ENCODE measurements at regions not wholly inside any gene's neighbourhood (a gene's known extent, or its start where the extent isn't known, plus 50 kb on each side); places are given as distances from the start of the nearest gene placed in this dataset. TPM values are rescaled to one million over a fixed set of nuclear protein-coding genes. Genes with fewer than 3 reads are reported as not detected.

DNA sequence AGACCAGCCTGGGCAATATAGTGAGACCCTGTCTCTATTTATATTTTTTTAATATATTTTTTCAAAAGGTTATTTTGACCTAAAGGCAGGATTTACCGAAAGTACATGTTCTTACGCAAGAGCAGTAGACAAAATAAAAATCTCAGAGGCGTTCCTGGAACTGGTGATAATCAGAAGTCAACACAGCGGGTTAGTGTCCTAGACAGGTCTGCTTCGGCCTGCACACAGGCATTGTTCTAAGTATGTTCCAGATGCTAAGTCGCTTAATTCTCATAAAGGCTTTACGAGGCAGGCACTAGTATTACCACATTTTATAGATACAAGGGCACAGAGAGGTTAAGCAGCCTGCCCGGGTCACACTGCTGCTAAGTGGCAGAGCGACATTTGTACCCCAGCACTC lies 56.9 kb upstream of the SLC25A33 start:
- DNase-seq: no peak
- Histone ChIP-seq H3K27me3 (no peaks in the 10 kb centered on the region), H3K9me3 (no peaks in the 10 kb centered on the region), H3K4me3 (no peak overlapping the region), H3K36me3 (replicated peaks in 1 of 2; ENCODE audit: insufficient read depth in 1 of 2, low read depth in 2 of 2) (no peaks in the 10 kb centered on the region), H3K4me1 (no peaks in the 10 kb centered on the region), H3K27ac (no peak overlapping the region)
- intact Hi-C loops (cut with DNase I): loop anchor here (10.0 kb wide), 1 partner anchor 198 kb away; no protein-coding TSS in a partner anchor
- TF ChIP-seq, protein P1, sequence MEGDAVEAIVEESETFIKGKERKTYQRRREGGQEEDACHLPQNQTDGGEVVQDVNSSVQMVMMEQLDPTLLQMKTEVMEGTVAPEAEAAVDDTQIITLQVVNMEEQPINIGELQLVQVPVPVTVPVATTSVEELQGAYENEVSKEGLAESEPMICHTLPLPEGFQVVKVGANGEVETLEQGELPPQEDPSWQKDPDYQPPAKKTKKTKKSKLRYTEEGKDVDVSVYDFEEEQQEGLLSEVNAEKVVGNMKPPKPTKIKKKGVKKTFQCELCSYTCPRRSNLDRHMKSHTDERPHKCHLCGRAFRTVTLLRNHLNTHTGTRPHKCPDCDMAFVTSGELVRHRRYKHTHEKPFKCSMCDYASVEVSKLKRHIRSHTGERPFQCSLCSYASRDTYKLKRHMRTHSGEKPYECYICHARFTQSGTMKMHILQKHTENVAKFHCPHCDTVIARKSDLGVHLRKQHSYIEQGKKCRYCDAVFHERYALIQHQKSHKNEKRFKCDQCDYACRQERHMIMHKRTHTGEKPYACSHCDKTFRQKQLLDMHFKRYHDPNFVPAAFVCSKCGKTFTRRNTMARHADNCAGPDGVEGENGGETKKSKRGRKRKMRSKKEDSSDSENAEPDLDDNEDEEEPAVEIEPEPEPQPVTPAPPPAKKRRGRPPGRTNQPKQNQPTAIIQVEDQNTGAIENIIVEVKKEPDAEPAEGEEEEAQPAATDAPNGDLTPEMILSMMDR (IDR thresholded peaks at IDR 0.05): no peak
- TF ChIP-seq POLR2A (IDR thresholded peaks at IDR 0.05): no peak
- 84 to 86% methylated on average over 8 to 9 of the region's 9 CpGs for WGBS, 2 donors
- no peak for ATAC-seq

DNA sequence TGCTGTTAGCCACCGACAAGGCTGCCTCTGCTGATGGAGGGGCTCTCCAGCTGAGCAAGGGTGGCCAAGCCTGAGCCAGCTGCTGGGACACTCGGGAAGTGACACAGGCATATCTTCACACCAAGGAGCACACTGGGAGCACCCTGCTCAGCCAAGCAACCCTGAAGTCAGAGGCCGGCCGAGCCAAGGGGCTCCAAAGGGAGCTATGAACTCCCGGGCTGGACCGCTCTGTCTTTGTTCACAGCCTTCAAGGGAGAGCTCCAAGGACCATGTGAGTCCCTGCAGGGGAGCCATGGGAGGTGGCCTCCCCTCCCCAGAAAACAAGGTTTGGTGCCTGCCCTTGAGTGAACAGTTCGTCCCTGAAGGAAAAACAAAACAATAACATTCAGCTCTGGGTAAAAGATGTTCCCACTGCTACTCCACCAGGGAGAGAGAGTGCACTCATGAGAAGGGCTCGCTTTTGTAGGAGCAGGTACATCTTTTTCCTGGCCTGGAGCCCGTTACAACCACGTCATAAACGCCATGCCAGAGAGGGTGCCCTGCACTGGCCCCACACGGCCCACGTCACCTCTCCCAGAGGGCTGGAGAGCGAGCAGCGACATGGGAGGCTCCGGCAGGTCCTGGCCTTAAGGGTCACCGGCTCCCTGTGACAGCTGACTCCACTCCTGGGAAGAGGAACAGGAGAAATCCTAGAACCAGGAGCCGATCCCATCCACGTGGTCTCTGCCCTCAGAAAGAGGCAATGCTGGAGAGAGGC lies 56.3 kb upstream of the SLC25A33 start:
- no peaks in the 10 kb centered on the region for H3K4me1 ChIP-seq
- intact Hi-C loops (cut with DNase I): loop anchor here (10.0 kb wide), 1 partner anchor 198 kb away; no protein-coding TSS in a partner anchor
- no peak for DNase-seq
- no peaks in the 10 kb centered on the region for H3K9me3 ChIP-seq
- no peak for TF ChIP-seq POLR2A (IDR thresholded peaks at IDR 0.05)
- TF ChIP-seq, protein P1 (IDR thresholded peaks at IDR 0.05): no peak
- ATAC-seq: no peak
- 83 to 84% methylated on average over 9 to 19 of the region's 19 CpGs for WGBS, 2 donors
- no peak overlapping the region for H3K27ac ChIP-seq
- no peaks in the 10 kb centered on the region for H3K27me3 ChIP-seq
- no peak overlapping the region for H3K4me3 ChIP-seq
- H3K36me3 ChIP-seq (replicated peaks in 1 of 2; ENCODE audit: insufficient read depth in 1 of 2, low read depth in 2 of 2): no peaks in the 10 kb centered on the region

DNA sequence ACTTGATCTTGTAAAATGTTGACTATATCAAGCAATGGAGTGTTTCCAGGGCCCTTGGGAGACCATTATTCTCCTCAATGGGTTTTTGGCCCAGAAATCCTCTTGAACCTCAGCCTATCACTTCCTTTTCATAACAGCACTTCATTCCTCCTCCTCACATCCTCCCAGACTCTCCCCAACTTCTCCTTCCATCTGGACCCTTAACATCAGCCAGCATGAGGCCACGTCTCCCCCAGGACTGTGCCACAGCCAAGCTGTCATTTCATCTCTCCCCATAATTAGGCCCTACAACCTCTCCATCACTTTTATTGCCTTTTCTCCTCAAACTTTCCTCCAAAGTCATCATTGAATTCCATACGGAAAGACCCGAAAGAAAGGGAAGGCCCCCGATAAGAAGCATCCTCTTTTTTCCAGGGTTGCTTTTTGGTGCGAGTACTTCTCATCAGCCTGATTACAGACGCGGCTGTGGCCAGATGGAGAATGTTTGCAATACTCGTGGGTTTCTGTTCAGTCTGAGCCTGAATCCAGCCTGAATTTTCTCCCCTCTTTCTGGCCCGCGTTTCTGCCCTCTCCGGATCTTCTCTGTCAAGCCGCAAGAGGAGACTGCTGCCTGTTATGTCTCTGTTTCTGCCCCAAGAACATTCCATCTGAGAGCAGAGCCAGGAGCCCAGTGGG lies 52.7 kb upstream of the SLC25A33 start:
- Histone ChIP-seq H3K36me3 (replicated peaks in 1 of 2; ENCODE audit: insufficient read depth in 1 of 2, low read depth in 2 of 2) (no peaks in the 10 kb centered on the region), H3K4me3 (no peak overlapping the region), H3K27ac (no peak overlapping the region), H3K9me3 (no peaks in the 10 kb centered on the region), H3K27me3 (no peaks in the 10 kb centered on the region), H3K4me1 (peaks cover 8% of the 10 kb centered on the region)
- intact Hi-C loops (cut with DNase I): loop anchor here (10.0 kb wide), 1 partner anchor 202 kb away; no protein-coding TSS in a partner anchor
- DNase-seq (peak in 1 of 4 donors; percentile 18), ATAC-seq (no peak)
- WGBS, 2 donors: 79 to 82% methylated on average over 12 of the region's 12 CpGs
- TF ChIP-seq POLR2A (IDR thresholded peaks at IDR 0.05): no peak
- TF ChIP-seq, protein P1 (IDR thresholded peaks at IDR 0.05): no peak

Small RNAs in the stretch of these regions (small RNA-seq; reads per million reads assigned to genes)
- not detected for gene RNA5SP40

Measured in body of pancreas (tissue), 4 donors.